ENCODE measurements at regions not wholly inside any gene's neighbourhood (a gene's known extent, or its start where the extent isn't known, plus 50 kb on each side); places are given as distances from the start of the nearest gene placed in this dataset.

DNA sequence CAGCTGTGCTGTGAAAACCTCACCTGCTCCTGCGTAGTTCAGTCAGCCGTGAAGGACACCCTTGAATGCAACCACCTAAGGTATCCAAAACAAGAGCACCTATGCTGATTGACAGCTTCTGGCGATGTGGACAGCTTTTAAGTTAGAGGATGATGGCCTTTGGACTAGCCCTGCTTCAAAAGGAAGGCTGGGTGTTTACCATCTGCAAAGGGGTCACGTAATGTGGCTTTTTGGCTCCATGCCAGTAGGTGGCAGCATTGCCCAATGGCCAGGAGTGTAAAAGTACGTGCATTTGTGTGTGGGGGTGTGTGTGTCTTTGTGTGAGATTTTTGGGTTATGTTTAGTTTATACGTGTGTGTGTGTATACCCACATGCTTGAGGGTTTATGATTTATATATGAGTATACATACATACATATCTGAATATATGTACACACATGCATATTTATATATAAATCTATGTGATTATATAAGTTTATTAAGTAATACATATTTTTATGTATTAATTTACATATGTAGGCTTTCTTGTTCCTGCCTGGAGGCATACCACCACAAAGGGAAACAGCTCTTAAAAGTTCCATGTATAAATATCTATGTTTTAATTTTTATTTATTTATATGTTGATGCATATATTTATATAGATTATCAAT is 236.3 kb upstream of the ANKRD30A start:
- no peak overlapping the region for H4K5ac ChIP-seq (ENCODE audit: insufficient read length, low read depth, low read length)
- WGBS, 2 experiments (ENCODE audit: extremely low coverage in 1 of 2, insufficient coverage in 1 of 2, insufficient read length in 1 of 2, insufficient replicate concordance in 2 of 2, low coverage in 1 of 2, low lambda C conversion rate in 2 of 2, missing lambda C conversion rate in 1 of 2) = 48% methylated on average over 6 of the region's 6 CpGs; no CpG with 5 or more reads in 1 of the 2 experiments
- DNase-seq (ENCODE audit: low read depth in 1 of 2, low spot score in 2 of 2) = peak; percentile 10 to 73

More for the DNA sequence above, 236.3 kb upstream of the ANKRD30A start:
- Histone ChIP-seq H3K79me2 (ENCODE audit: control insufficient read depth in 1 of 2, insufficient read depth in 2 of 2, low read length in 2 of 2) (no peaks in the 10 kb centered on the region), H2AFZ (ENCODE audit: low read length) (no peak overlapping the region), H2BK12ac (ENCODE audit: low read depth, low read length) (no peak overlapping the region), H3K4ac (replicated peaks; ENCODE audit: insufficient read length, low read depth, low read length) (no peak overlapping the region), H2BK20ac (ENCODE audit: low read length) (no peak overlapping the region), H3K4me3 (ENCODE audit: extremely low read depth in 1 of 4, insufficient read depth in 2 of 4, low read depth in 3 of 4, low read length in 4 of 4) (no peak overlapping the region), H4K91ac (replicated peaks; ENCODE audit: insufficient read length, low read length) (no peak overlapping the region), H4K8ac (ENCODE audit: extremely low read depth, insufficient read depth, low read length) (no peak overlapping the region), H3K18ac (ENCODE audit: extremely low read depth, low read length) (no peak overlapping the region), H2BK5ac (ENCODE audit: low read depth, low read length) (no peak overlapping the region), H3K14ac (ENCODE audit: insufficient read length) (no peak overlapping the region), H3K23me2 (ENCODE audit: low read depth, low read length) (no peaks in the 10 kb centered on the region), H4K20me1 (replicated peaks in 1 of 2; ENCODE audit: control insufficient read depth in 1 of 2, insufficient read depth in 2 of 2, low read length in 2 of 2) (no peaks in the 10 kb centered on the region), H3K27ac (ENCODE audit: low read depth, low read length) (no peak overlapping the region), H2AK5ac (ENCODE audit: low read depth, low read length) (no peak overlapping the region), H3K79me1 (ENCODE audit: low read depth, low read length) (no peaks in the 10 kb centered on the region; the same call in 1 of the 2 replicates), H3K4me1 (replicated peaks in 1 of 4; ENCODE audit: control insufficient read depth in 3 of 4, insufficient read depth in 4 of 4, low read length in 3 of 4) (no peaks in the 10 kb centered on the region), H2BK15ac (ENCODE audit: low read length) (no peak overlapping the region), H3K4me2 (ENCODE audit: insufficient read depth in 1 of 2, low read depth in 2 of 2, low read length in 2 of 2) (no peak overlapping the region), H2BK120ac (replicated peaks; ENCODE audit: low read depth, low read length) (no peak overlapping the region), H3K56ac (replicated peaks; ENCODE audit: insufficient read length, low read depth, low read length) (no peak overlapping the region), H3K23ac (ENCODE audit: insufficient read length) (no peak overlapping the region), H3K9ac (replicated peaks in 1 of 4; ENCODE audit: extremely low read depth in 1 of 4, low read depth in 3 of 4, low read length in 3 of 4) (no peak overlapping the region), H3K9me3 (ENCODE audit: insufficient read depth in 2 of 2, low read depth in 1 of 2, low read length in 1 of 2) (peaks cover 26 to 39% of the 10 kb centered on the region in 2 experiments), H3K36me3 (ENCODE audit: control insufficient read depth in 2 of 4, insufficient read depth in 4 of 4, low read length in 3 of 4) (no peaks in the 10 kb centered on the region), H3K27me3 (replicated peaks in 1 of 4; ENCODE audit: control insufficient read depth in 3 of 4, extremely low read depth in 1 of 4, insufficient read depth in 3 of 4, low read length in 3 of 4) (no peaks in the 10 kb centered on the region)
- peak; percentile 95 for FAIRE-seq
- TF ChIP-seq RFX5 (IDR thresholded peaks at IDR 0.05; ENCODE audit: borderline replicate concordance, low read depth, low read length) (no peak), CTCF (IDR thresholded peaks at IDR 0.05; ENCODE audit: control extremely low read depth in 1 of 3, insufficient read depth in 1 of 3, low read depth in 1 of 3, low read length in 3 of 3) (peak; percentile 63 to 89 (median 80)), RAD21 (IDR thresholded peaks at IDR 0.05 in 1 of 2, conservative IDR thresholded peaks at IDR 0.05 in 1 of 2; ENCODE audit: low read depth in 2 of 2, low read length in 2 of 2) (peak; percentile 90 to 91), HDAC6 (IDR thresholded peaks at IDR 0.05; ENCODE audit: low read depth, low read length) (no peak)
- CTCF ChIA-PET (ENCODE audit: partially characterized antibody) = interaction anchor here (1.2 kb wide), 2 partner anchors 29 to 606 kb away, joined by 4 read pairs; no protein-coding TSS in a partner anchor
- POLR2A ChIA-PET (ENCODE audit: partially characterized antibody) = no interaction called here
